ENCODE measurements at regions not wholly inside any gene's neighbourhood (a gene's known extent, or its start where the extent isn't known, plus 50 kb on each side); places are given as distances from the start of the nearest gene placed in this dataset.

DNA sequence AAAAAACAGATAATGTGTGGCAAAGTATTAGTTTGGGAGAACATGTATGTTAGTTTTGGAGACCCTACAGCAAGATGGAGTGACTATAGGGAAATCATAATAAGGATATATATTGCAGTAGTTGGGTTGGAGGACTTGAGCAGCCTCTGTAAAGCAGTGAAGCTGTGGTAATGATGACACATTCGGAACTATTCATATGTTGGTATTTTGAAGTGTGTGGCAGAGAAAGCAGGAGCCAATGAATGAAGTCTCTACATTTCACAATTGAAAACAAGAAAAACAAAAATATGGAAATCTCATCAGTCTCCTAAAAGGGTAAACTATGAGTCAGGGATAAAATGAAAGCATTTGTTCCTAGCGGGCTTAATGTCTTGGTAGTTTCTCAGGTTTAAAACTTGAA, 645.9 kb downstream of the OTOL1 start:
- Histone ChIP-seq H3K27ac (no peak overlapping the region), H3K9me3 (no peaks in the 10 kb centered on the region), H3K36me3 (no peaks in the 10 kb centered on the region), H3K27me3 (no peaks in the 10 kb centered on the region), H3K4me1 (no peaks in the 10 kb centered on the region), H3K4me3 (no peak overlapping the region)
- no peak for TF ChIP-seq EP300 (IDR thresholded peaks at IDR 0.05)
- no peak for TF ChIP-seq POLR2AphosphoS5 (IDR thresholded peaks at IDR 0.05)
- no peak for TF ChIP-seq POLR2A (IDR thresholded peaks at IDR 0.05)
- TF ChIP-seq, protein P1, sequence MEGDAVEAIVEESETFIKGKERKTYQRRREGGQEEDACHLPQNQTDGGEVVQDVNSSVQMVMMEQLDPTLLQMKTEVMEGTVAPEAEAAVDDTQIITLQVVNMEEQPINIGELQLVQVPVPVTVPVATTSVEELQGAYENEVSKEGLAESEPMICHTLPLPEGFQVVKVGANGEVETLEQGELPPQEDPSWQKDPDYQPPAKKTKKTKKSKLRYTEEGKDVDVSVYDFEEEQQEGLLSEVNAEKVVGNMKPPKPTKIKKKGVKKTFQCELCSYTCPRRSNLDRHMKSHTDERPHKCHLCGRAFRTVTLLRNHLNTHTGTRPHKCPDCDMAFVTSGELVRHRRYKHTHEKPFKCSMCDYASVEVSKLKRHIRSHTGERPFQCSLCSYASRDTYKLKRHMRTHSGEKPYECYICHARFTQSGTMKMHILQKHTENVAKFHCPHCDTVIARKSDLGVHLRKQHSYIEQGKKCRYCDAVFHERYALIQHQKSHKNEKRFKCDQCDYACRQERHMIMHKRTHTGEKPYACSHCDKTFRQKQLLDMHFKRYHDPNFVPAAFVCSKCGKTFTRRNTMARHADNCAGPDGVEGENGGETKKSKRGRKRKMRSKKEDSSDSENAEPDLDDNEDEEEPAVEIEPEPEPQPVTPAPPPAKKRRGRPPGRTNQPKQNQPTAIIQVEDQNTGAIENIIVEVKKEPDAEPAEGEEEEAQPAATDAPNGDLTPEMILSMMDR (IDR thresholded peaks at IDR 0.05), result no peak
- DNase-seq, result no peak
- intact Hi-C loops (cut with DNase I; ENCODE audit: low total_unique reads), result no loop called here
- 90 to 97% (median 92%) methylated on average over 2 of the region's 2 CpGs for WGBS, 5 donors

DNA sequence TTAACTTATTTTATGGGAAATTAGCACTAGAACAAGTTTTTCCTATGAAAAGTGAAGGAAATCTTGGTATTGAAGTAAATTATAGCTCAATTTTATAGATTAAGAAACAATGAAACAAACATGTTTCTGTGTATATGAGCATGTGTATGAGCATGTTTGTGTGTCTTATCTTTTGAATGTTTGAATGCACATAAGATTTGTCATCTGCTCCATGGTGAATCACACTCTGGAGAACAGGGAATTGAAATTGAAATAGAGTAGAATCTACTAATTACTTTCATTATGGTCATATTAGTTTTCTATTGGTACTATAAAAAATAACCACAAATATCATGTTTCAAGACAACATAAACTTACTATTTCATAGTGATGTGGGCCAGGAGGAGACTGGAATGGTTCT, 646.6 kb downstream of the OTOL1 start:
- H3K4me3 ChIP-seq, result no peak overlapping the region
- no peak for DNase-seq
- no peaks in the 10 kb centered on the region for H3K4me1 ChIP-seq
- H3K36me3 ChIP-seq, result no peaks in the 10 kb centered on the region
- TF ChIP-seq EP300 (IDR thresholded peaks at IDR 0.05), result no peak
- no peak overlapping the region for H3K27ac ChIP-seq
- intact Hi-C loops (cut with DNase I; ENCODE audit: low total_unique reads), result no loop called here
- H3K9me3 ChIP-seq, result no peaks in the 10 kb centered on the region
- H3K27me3 ChIP-seq, result no peaks in the 10 kb centered on the region

DNA sequence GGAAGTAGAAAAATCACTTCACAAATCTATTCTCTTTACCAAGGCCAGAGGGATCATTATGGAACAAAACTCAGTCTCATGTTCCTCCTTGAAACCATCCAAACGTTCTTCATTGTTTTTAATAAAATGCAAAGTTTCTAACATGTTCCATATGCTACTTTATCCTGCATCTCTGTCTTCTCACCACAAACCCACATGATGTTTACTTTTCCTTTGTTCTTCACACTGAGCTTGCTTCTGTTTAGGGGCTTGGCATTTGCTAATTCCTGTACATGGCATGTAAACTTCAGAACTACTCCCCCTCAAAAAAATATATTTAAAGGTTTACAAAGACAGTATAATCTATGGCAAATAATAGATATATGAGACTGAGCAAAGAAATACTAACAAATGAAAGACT, 651.4 kb downstream of the OTOL1 start:
- H3K27me3 ChIP-seq, result no peaks in the 10 kb centered on the region
- TF ChIP-seq EP300 (IDR thresholded peaks at IDR 0.05), result no peak
- no peak for TF ChIP-seq POLR2AphosphoS5 (IDR thresholded peaks at IDR 0.05)
- TF ChIP-seq POLR2A (IDR thresholded peaks at IDR 0.05), result no peak
- TF ChIP-seq, protein P1 (IDR thresholded peaks at IDR 0.05), result no peak
- H3K36me3 ChIP-seq, result no peaks in the 10 kb centered on the region
- H3K4me3 ChIP-seq, result no peak overlapping the region
- intact Hi-C loops (cut with DNase I; ENCODE audit: low total_unique reads), result no loop called here
- no peak for DNase-seq
- H3K4me1 ChIP-seq, result no peaks in the 10 kb centered on the region
- no peak overlapping the region for H3K27ac ChIP-seq
- no peaks in the 10 kb centered on the region for H3K9me3 ChIP-seq
- 3 to 14% (median 9%) methylated on average over 1 of the region's 1 CpG for WGBS, 5 donors

DNA sequence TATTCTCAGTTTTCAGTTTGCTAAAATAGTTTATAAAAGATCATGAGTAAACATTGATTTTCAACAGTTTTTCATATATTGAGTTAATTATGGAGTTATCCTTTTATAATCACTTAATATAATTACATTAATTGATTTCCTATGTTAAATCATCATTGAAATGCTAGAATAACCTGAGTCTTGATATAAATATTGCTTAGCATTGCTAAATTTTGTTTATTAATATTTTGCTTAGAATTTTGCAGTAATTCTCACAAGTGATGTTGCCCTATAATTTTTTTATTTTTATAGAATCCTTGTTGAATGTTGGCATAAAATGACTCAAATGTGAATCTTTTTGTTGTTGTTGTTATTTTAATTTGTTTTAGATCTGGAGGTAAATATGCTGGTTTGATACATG, 654.2 kb downstream of the OTOL1 start:
- H3K4me3 ChIP-seq, result no peak overlapping the region
- TF ChIP-seq, protein P1 (IDR thresholded peaks at IDR 0.05), result no peak
- TF ChIP-seq POLR2A (IDR thresholded peaks at IDR 0.05) (no peak), EP300 (IDR thresholded peaks at IDR 0.05) (no peak), POLR2AphosphoS5 (IDR thresholded peaks at IDR 0.05) (no peak)
- H3K9me3 ChIP-seq, result peaks cover 0 to 8% (median 0%) of the 10 kb centered on the region in 4 donors
- H3K27me3 ChIP-seq, result no peaks in the 10 kb centered on the region
- no peak overlapping the region for H3K27ac ChIP-seq
- DNase-seq, result no peak
- intact Hi-C loops (cut with DNase I; ENCODE audit: low total_unique reads), result no loop called here
- no peaks in the 10 kb centered on the region for H3K36me3 ChIP-seq
- no peaks in the 10 kb centered on the region for H3K4me1 ChIP-seq

DNA sequence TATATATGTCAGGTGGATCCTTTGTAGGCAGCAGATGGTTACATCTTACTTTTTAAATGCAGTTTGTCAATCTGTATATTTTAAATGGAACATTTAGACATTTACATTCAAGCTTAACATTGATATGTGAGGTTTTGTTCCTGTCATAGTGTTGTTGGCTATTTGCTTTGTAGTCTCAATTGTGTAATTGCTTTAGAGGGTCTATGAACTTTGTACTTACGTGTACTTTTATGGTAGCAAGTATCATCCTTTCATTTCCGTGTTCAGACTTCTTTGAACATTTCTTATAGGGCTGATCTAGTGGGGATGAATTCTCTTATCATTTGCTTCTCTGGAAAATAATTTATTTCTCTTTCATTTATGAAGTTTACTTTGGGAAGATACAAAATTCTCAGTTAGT, 656.0 kb downstream of the OTOL1 start:
- Histone ChIP-seq H3K4me3 (no peak overlapping the region), H3K36me3 (no peaks in the 10 kb centered on the region), H3K27ac (no peak overlapping the region), H3K9me3 (peaks cover 0 to 8% (median 0%) of the 10 kb centered on the region in 4 donors), H3K4me1 (no peaks in the 10 kb centered on the region), H3K27me3 (no peaks in the 10 kb centered on the region)
- WGBS, 5 donors, result 67 to 82% (median 76%) methylated on average over 2 of the region's 2 CpGs
- intact Hi-C loops (cut with DNase I; ENCODE audit: low total_unique reads), result no loop called here
- no peak for DNase-seq
- TF ChIP-seq, protein P1 (IDR thresholded peaks at IDR 0.05), result no peak
- no peak for TF ChIP-seq EP300 (IDR thresholded peaks at IDR 0.05)
